BE2C (cell line): ENCODE measurements at regions not wholly inside any gene's neighbourhood (a gene's known extent, or its start where the extent isn't known, plus 50 kb on each side); places are given as distances from the start of the nearest gene placed in this dataset.
"Not testable (repeated sequence)": the region's sequence is repeated elsewhere in the genome, so short reads cannot be mapped to it uniquely, and the experiment has no call there.

Experiments used
- DNase-seq: peaks from one replicate; pipeline ENCODE4 v3.0.0-alpha.2; 2020
- H3K27me3 ChIP-seq: fragments of 250-450 bp; sonication (Bioruptor Pico); 2 replicates; pipeline ENCODE4 v1.5.1; 2020; ENCODE audit warnings: mild to moderate bottlenecking
- H3K36me3 ChIP-seq: fragments of 250-450 bp; sonication (Bioruptor Pico); 2 replicates; pipeline ENCODE4 v1.5.1; 2020; ENCODE audit warnings: mild to moderate bottlenecking
- H3K4me1 ChIP-seq: fragments of 250-450 bp; sonication (Bioruptor Pico); 2 replicates; pipeline ENCODE4 v1.5.1; 2020
- H3K4me3 ChIP-seq: 2 replicates; pipeline ENCODE4 v1.5.1; 2011; ENCODE audit warnings: low read depth, low read length
- H3K9me3 ChIP-seq: fragments of 250-450 bp; sonication (Bioruptor Pico); 2 replicates; pipeline ENCODE4 v1.5.1; 2020
- TF ChIP-seq, protein P1 (sequence below): IDR thresholded peaks from 2 replicates; pipeline ENCODE4 v1.5.1; 2012; ENCODE audit warnings: mild to moderate bottlenecking, low read depth, low read length

DNA sequence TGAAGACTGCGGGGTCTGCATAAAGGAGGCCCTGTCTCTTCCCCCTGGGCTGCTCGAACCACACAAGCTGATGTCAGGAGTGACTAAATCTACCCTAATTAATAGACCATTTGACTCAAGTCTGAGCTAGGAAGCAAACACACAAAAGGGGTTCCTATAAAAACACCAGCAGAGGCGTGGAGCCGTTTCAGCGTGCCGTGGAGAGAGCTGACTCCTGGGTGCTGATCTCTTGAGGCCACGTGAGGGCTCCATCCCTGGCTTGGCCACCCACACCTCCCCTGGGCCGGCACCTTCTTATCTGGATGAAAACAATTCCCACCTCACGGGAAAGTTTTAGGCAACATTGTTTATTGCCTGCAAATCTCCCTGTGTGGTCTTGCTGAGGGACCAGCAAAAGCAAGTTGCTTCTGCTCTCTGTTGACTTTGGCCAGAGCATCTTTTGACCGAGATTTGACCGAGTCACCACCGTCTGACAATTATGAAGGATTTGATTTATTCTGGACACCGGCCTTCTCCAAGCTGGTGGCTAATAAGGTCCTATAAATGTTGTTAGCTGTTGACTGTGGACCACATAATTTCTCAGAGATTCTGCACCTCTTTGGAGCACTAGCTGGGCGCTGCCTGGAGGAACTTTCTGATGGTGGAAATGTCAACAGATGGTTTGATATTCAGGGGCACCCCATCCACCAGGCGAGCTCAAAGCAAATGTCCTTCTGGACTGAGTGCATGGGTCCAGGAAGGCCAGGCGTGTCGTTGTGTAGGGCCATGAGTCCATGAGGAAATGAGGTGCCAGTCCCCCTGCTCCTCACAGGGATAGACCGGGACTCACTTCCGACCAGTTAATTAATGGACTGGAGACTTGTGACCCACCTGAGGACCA, 330.0 kb downstream of the CACNA1B start:
- not testable (repeated sequence) for H3K4me1 ChIP-seq, H3K4me3 ChIP-seq, H3K9me3 ChIP-seq, H3K36me3 ChIP-seq, H3K27me3 ChIP-seq, DNase-seq

DNA sequence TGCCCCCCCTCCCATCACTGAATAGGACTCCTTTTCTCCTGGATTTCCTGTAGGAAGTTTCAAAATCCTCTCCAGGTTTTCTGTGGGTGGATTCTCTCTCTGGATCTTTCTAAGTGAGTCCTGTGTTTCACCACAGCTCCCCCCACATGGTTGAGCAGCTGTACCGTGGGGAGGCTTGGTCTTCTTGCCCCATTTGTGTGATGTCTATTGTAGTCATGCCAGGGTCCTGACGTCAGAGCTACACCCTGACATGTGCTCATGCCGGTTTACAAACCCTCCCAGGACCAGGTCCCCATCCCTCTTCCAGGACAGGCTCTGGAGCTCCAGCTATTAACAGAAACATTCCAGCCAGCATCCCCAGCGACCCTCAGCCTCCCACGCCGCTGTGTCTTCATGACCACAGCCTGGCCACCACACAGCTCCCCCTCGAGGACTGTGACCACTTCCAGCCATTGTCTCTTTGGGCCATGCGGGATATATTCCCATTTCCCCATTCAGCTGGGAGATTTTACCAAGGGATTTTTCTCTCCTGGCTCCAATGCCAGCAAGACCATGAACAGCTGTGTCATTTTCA, 331.6 kb downstream of the CACNA1B start:
- not testable (repeated sequence) for H3K9me3 ChIP-seq, DNase-seq, H3K36me3 ChIP-seq, H3K27me3 ChIP-seq, H3K4me3 ChIP-seq, H3K4me1 ChIP-seq

DNA sequence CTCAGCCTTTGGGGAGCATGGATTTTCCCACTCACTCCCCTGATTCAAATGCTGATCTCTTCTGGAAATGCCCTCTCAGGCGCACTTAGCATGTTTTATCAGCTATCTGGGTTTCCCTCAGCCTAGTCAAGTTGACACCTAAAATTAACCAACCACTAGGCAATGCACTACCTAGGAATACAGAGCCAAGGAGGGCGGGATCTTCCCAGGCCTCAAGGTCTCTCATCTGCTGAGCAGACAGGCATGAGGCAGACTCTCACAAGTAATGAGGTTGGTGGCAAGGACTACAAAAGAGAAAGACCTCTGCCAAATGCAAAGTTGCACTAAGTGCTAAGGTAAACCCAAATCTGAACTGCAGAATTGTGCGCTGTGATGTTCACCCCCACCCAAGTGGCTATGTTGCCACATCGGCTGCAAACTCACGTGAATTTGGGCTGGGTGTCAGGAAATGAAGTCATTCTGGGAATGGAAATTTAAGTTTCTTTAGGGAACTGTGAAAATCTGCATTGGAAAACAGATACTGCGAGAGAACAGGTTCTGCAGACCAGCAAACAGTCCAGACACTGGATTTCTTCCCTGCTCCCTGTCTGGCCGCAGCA, 332.9 kb downstream of the CACNA1B start:
- not testable (repeated sequence) for H3K9me3 ChIP-seq, H3K4me3 ChIP-seq, H3K36me3 ChIP-seq, H3K4me1 ChIP-seq, DNase-seq, H3K27me3 ChIP-seq

DNA sequence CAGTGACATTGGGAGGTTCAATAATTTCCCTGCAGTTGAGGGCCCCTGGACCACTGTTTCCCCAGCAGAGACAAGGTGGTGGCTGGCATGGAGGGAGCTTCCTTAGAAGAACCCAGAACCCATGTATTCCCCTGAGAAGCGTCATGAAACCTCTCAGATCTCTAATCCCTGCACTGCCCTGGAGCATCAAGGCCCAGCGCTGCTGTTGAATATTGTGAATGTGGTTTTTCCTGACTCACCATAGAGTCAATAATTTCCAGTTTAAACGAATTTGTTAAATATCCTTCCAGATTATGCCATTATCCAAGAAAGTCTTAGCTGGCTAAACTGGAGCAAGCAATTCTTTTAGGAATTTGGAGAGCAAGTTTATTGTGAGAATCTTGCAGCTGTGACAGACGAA, 333.5 kb downstream of the CACNA1B start:
- H3K36me3 ChIP-seq, H3K4me1 ChIP-seq, H3K27me3 ChIP-seq, DNase-seq, H3K4me3 ChIP-seq, H3K9me3 ChIP-seq: not testable (repeated sequence)

DNA sequence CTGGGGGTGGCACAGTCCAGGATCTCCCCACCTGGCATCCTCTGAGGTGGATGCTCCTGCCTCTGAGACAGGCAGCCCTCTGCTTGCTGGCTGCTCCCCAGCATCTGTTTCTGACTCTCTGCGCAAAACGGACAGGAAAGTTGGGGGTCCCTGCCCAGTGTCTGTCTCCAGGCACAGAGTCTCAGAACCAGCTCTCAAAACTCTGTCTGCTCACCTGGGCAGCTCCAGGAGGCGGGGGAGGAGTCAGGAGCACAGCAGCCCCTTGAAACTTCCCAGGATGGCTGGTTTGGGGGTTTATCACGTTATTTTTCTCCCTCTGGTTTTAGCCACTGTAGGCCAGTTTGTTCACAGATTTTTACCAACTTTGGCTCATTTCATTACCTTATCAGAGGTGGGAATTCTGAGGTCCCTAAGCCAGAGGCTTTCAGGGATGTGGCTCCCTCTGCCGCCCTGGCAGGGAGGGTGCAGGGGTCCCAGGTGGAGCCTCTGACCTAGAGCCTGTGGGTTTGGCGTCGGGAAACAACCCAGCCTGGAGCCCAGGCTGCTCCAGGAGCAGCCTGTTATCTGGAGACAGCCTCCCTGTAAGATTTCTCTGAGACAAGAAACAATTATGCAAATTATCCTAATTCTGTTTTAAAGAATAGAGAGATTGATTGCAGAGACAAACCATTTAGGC, 334.1 kb downstream of the CACNA1B start:
- not testable (repeated sequence) for H3K4me1 ChIP-seq, H3K27me3 ChIP-seq, H3K36me3 ChIP-seq, H3K4me3 ChIP-seq, H3K9me3 ChIP-seq
- peak; percentile 58 for DNase-seq
- TF ChIP-seq, protein P1, sequence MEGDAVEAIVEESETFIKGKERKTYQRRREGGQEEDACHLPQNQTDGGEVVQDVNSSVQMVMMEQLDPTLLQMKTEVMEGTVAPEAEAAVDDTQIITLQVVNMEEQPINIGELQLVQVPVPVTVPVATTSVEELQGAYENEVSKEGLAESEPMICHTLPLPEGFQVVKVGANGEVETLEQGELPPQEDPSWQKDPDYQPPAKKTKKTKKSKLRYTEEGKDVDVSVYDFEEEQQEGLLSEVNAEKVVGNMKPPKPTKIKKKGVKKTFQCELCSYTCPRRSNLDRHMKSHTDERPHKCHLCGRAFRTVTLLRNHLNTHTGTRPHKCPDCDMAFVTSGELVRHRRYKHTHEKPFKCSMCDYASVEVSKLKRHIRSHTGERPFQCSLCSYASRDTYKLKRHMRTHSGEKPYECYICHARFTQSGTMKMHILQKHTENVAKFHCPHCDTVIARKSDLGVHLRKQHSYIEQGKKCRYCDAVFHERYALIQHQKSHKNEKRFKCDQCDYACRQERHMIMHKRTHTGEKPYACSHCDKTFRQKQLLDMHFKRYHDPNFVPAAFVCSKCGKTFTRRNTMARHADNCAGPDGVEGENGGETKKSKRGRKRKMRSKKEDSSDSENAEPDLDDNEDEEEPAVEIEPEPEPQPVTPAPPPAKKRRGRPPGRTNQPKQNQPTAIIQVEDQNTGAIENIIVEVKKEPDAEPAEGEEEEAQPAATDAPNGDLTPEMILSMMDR: peak; percentile 52

DNA sequence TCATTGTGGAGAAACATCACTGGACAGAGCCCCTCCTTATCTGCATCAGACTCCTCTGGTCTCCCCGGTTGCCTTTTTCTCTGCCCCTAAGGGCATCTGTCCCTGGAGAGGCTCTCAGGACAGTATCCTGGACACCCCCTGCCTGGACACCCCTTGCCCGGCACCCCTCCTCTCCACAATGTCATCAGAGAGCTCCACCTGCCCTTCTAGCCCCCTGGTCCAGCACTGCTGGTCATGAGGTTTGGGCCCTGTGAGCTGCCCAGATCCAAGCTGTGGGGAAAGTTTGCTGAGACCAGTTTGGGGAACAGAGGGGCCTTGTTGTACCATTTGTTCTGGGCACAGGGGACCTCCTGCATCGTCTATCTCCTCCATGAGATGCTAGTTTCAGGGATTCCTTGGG, 335.2 kb downstream of the CACNA1B start:
- H3K9me3 ChIP-seq, H3K4me1 ChIP-seq, H3K4me3 ChIP-seq, H3K27me3 ChIP-seq, H3K36me3 ChIP-seq, DNase-seq: not testable (repeated sequence)

DNA sequence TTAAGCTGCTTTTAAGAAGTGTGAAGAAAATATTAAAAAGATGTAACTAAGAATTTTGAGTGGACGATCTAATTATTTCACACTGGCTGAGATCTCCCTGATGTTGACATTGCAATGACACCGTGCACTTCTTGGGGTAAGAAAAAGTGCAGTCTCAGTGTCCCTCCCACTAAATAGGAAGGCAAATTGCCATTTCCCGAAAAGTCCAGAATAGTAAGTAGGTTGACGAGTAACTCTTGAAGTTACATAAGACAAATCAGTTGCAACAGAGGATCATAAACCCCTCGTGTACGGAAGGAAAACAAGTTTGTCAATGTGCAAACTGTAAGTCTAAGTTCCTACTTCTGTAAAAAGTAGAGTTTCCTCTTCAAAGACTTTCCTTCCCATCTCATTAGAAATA, 336.2 kb downstream of the CACNA1B start:
- not testable (repeated sequence) for DNase-seq, H3K4me1 ChIP-seq, H3K9me3 ChIP-seq, H3K36me3 ChIP-seq, H3K27me3 ChIP-seq, H3K4me3 ChIP-seq

DNA sequence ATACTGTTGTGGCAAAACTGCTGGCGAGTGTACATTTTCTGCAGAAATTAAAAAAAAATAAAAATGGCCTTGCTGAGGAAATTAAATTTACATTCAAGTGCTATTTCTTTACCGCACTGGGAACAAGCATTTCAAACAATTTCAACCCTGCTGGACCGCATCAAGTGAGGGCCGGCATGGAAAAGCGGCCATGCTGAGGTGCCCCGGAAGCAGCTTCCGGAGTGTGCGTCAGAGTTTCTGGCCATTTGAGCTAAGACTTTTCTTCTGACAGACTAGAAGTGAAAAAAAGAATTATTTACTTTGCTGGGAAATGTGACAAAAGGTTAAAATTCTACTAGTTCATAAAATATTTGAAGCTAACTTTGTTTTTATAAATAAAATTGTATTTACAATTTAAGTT, 337.0 kb downstream of the CACNA1B start:
- not testable (repeated sequence) for H3K9me3 ChIP-seq, H3K4me1 ChIP-seq, DNase-seq, H3K36me3 ChIP-seq, H3K27me3 ChIP-seq, H3K4me3 ChIP-seq

DNA sequence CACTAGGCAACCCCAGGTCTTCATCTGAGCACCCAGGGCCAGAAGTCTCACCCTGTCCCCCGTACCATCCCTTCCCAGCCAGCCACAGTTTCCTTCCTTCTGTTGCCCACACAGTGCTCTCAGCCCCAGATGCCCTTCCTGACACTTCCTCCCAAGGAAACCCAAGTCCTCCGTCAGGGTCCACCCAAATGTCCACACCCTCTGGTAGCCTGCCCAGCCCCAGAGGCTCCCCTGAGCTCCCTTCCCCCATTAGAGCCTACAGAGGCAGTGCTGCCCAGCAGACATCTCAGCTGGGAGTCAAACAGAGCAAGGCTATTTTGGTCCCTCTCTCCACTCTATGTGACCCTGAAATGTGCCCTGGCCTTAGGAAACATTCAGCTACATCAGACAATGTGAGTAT, 338.0 kb downstream of the CACNA1B start:
- H3K4me3 ChIP-seq, H3K4me1 ChIP-seq, H3K36me3 ChIP-seq, H3K27me3 ChIP-seq, DNase-seq, H3K9me3 ChIP-seq: not testable (repeated sequence)

DNA sequence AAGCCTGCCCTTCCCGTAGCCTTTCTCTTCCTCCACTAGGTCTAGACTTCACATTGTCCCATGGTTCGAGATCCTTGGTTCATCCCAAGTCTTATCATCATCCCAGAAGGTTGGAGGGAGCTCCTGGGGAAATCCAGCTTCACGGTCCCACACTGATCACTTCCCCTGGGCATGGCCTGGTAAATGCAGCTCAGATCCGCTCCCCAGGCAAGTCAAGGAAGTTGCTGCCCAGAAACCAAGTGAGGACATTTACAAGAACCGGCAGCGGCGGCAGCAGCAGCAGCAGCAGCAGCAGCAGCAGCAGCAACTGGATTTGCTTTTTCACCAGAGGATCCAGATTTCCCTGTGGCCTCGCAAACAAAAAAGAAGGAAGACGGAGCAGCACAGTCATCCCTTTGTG, 339.2 kb downstream of the CACNA1B start:
- H3K4me1 ChIP-seq, H3K9me3 ChIP-seq, H3K27me3 ChIP-seq, DNase-seq, H3K36me3 ChIP-seq, H3K4me3 ChIP-seq: not testable (repeated sequence)

DNA sequence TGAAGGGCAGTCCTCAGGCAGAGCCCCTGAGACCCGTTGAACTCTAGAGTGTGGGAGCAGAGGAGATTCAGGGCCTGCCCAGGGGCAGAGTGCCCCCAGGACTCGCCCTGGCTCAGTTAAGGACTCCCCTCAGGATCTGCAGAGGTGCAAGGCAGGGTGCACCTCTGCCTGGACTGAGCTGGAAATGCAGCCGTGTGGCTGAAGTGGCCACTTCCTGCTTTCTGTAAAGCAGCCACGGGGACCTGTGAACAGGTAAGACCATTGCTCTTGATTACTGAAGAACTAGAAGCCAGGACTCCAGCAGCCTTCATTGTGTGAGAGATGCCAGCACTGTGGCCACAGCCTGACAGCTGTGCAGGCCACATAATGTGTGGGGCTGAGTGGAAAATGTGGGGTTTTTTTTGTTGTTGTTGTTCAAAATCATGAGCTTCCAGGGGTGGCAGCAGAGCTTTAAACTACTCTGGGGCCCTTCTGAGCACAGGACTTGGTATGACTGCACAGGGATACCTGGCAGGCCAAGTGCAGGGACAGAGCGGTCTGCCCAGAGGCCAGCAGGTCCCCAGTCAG, 339.8 kb downstream of the CACNA1B start:
- DNase-seq, H3K4me3 ChIP-seq, H3K36me3 ChIP-seq, H3K27me3 ChIP-seq, H3K9me3 ChIP-seq, H3K4me1 ChIP-seq: not testable (repeated sequence)

DNA sequence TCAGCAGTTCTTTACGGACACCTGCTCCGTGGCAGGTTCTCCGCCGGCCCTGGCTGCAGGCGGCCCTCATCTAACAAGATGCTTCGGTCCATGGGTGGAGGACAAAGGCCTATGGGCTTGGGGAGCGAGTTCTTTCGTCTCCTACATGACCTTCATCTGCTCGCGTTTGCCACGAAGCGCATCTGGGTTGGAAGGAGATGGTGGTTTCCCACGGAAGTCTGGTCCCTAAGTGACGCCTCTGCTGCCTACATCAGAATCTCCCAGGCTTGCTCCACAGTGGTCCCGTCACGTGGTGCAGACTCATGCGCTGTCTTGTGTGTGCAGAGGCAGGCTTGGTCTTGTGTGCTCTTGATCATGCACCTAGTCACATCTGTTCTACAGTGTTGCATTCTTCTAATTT, 341.7 kb downstream of the CACNA1B start:
- DNase-seq, H3K4me3 ChIP-seq, H3K4me1 ChIP-seq, H3K36me3 ChIP-seq, H3K9me3 ChIP-seq, H3K27me3 ChIP-seq: not testable (repeated sequence)

DNA sequence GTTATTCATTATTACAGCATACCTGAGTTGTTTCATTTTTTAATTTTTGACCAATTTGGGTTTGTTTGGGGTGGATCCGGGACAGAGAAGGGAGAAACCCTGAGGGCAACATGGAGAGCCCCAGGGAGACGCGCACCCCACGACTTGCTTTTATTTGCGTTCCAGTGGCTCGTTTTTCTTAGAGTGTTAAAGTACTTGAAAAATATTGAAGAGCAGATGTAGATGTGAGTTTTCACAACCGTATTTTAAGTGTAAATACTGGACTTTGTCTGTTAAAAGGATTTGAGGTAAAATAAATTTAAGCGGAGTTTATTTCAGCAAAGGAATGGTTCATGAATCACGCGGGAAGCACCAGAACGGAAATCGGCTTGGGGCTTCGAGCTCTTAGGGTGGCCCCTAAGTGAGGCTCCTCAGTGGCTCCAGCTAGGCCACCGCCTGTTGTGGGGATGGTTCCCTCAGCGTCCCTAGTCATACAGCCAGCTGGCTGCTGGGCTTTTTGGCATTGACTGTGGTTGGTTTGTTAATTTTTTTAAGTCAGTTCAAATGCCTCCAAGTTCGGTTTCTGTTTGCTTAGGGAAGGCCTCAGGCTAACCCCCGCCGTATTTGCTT, 344.0 kb downstream of the CACNA1B start:
- H3K36me3 ChIP-seq, H3K4me1 ChIP-seq, DNase-seq, H3K27me3 ChIP-seq, H3K9me3 ChIP-seq, H3K4me3 ChIP-seq: not testable (repeated sequence)

DNA sequence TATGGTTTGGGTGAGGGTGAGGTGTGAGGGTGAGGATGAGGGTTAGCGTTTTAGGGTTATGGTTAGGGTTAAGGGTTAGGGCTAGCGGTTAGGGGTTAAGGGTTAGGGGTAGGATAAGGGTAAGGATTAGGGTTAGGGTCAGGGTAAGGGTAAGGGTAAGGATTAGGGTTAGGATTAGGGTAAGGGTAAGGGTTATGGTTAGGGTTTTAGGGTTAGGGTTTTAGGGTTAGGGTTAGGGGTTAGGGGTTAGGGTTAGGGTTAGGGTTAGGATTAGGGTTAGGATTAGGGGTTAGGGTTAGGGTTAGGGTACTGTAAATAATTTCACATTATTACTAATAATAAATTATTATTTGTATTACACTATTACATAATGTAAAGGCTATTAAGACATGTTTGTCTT, 359.5 kb downstream of the CACNA1B start:
- H3K36me3 ChIP-seq, H3K4me3 ChIP-seq, H3K4me1 ChIP-seq, H3K27me3 ChIP-seq, DNase-seq, H3K9me3 ChIP-seq: not testable (repeated sequence)
